Fibroblast of skin of left quadriceps (primary cell): ENCODE measurements at regions not wholly inside any gene's neighbourhood (a gene's known extent, or its start where the extent isn't known, plus 50 kb on each side); places are given as distances from the start of the nearest gene placed in this dataset.

Source experiments
- DNase-seq, 2 experiments: peaks; one replicate each; pipeline ENCODE4 v3.0.0-alpha.2; 2013; ENCODE audit warnings: low read depth in 2 of 2

- DNase-seq = no peak
These were observed 60.7 kb upstream of the BDKRB2 start for GRCh38 chr14:96143906-96144305.

- peak; percentile 83 to 85 for DNase-seq
These were observed 59.3 kb upstream of the BDKRB2 start for GRCh38 chr14:96145116-96145864.

- peak; percentile 54 to 58 for DNase-seq
These were observed 58.4 kb upstream of the BDKRB2 start for GRCh38 chr14:96146131-96146771.

GRCh38 chr14:96148631-96149030, 56.0 kb upstream of the BDKRB2 start:
- no peak for DNase-seq

GRCh38 chr14:96149131-96149530, 55.5 kb upstream of the BDKRB2 start:
- DNase-seq = no peak

- no peak for DNase-seq
These were observed 54.4 kb upstream of the BDKRB2 start for GRCh38 chr14:96150214-96150613.

- no peak for DNase-seq
These were observed 53.4 kb upstream of the BDKRB2 start for GRCh38 chr14:96151242-96151641.

- no peak for DNase-seq
These were observed 51.6 kb upstream of the BDKRB2 start for GRCh38 chr14:96153003-96153402.
